Loucy (cell line): ENCODE measurements at regions not wholly inside any gene's neighbourhood (a gene's known extent, or its start where the extent isn't known, plus 50 kb on each side); places are given as distances from the start of the nearest gene placed in this dataset.

ENCODE experiments used
- H2AFZ ChIP-seq: fragments of 200-600 bp; sonication (generic); 2 replicates; pipeline ENCODE4 v1.6.0; 2016; ENCODE audit warnings: antibody characterized with exemption, mild to moderate bottlenecking, low read length, moderate library complexity
- H3F3A ChIP-seq: fragments of 200-600 bp; 2 replicates; pipeline ENCODE4 v1.6.0; 2016; ENCODE audit warnings: antibody characterized with exemption, low read depth, mild to moderate bottlenecking
- H3K27me3 ChIP-seq: fragments of 200-600 bp; sonication (generic); 2 replicates; pipeline ENCODE4 v1.6.1; 2014; ENCODE audit warnings: low read length, mild to moderate bottlenecking; ENCODE audit not compliant: insufficient read depth, poor library complexity, severe bottlenecking
- H3K36me3 ChIP-seq: fragments of 200-600 bp; sonication (generic); 2 replicates; pipeline ENCODE4 v1.6.1; 2016; ENCODE audit warnings: low read length; ENCODE audit not compliant: insufficient read depth
- H3K4me1 ChIP-seq: fragments of 200-600 bp; sonication (generic); 2 replicates; pipeline ENCODE4 v1.5.1; 2014; ENCODE audit warnings: low read length, mild to moderate bottlenecking; ENCODE audit not compliant: insufficient read depth, poor library complexity, severe bottlenecking
- H3K4me2 ChIP-seq: fragments of 200-600 bp; sonication (generic); 2 replicates; pipeline ENCODE4 v1.6.0; 2014; ENCODE audit warnings: antibody characterized with exemption, low read length, low read depth, mild to moderate bottlenecking; ENCODE audit not compliant: poor library complexity, severe bottlenecking
- H3K4me3 ChIP-seq: fragments of 200-600 bp; sonication (generic); 2 replicates; pipeline ENCODE4 v1.5.1; 2014; ENCODE audit warnings: low read length, mild to moderate bottlenecking, mixed read lengths; ENCODE audit not compliant: poor library complexity, severe bottlenecking
- H3K79me2 ChIP-seq: fragments of 200-600 bp; sonication (generic); 2 replicates; pipeline ENCODE4 v1.6.1; 2014; ENCODE audit warnings: low read length; ENCODE audit not compliant: insufficient read depth
- H3K9ac ChIP-seq: fragments of 200-600 bp; sonication (generic); 2 replicates; pipeline ENCODE4 v1.6.0; 2014; ENCODE audit warnings: mild to moderate bottlenecking, low read depth, low read length, moderate library complexity; ENCODE audit not compliant: poor library complexity, severe bottlenecking
- H3K9me2 ChIP-seq: fragments of 200-600 bp; sonication (generic); replicated peaks from 2 replicates; pipeline ENCODE4 v1.6.1; 2016; ENCODE audit warnings: low read depth, low read length, mixed read lengths
- H3K9me3 ChIP-seq: fragments of 200-600 bp; sonication (generic); 2 replicates; pipeline ENCODE4 v1.6.1; 2014; ENCODE audit warnings: mild to moderate bottlenecking, antibody characterized with exemption, low read length, low read depth; ENCODE audit not compliant: insufficient read depth
- H4K20me1 ChIP-seq: fragments of 200-600 bp; sonication (generic); 2 replicates; pipeline ENCODE4 v1.6.0; 2014; ENCODE audit warnings: antibody characterized with exemption, low read length, mild to moderate bottlenecking; ENCODE audit not compliant: insufficient read depth, poor library complexity, severe bottlenecking
- CTCF ChIP-seq: fragments of 200-600 bp; sonication (generic); conservative IDR thresholded peaks from 2 replicates; pipeline ENCODE4 v1.5.1; 2014; ENCODE audit warnings: mild to moderate bottlenecking, antibody characterized with exemption, low read length
- EZH2phosphoT487 ChIP-seq: fragments of 200-600 bp; IDR thresholded peaks from 2 replicates; pipeline ENCODE4 v1.6.1; 2018; ENCODE audit warnings: antibody characterized with exemption, mild to moderate bottlenecking, moderate library complexity, borderline replicate concordance

- TF ChIP-seq EZH2phosphoT487 (no peak), CTCF (no peak)
- H2AFZ ChIP-seq = no peak overlapping the region
- no peaks in the 10 kb centered on the region for H4K20me1 ChIP-seq
- no peaks in the 10 kb centered on the region for H3K36me3 ChIP-seq
- no peaks in the 10 kb centered on the region for H3K9me2 ChIP-seq
- H3K9me3 ChIP-seq = no peaks in the 10 kb centered on the region
- no peaks in the 10 kb centered on the region for H3K79me2 ChIP-seq
- no peaks in the 10 kb centered on the region for H3K27me3 ChIP-seq
- H3F3A ChIP-seq = no peaks in the 10 kb centered on the region
- H3K4me1 ChIP-seq = peaks cover 40% of the 10 kb centered on the region
- H3K4me2 ChIP-seq = no peak overlapping the region
- H3K4me3 ChIP-seq = no peak overlapping the region
- no peak overlapping the region for H3K9ac ChIP-seq
Observed at GRCh38 chr2:45260946-45261345, 251.7 kb upstream of the SIX2 start.

- H3K4me1 ChIP-seq = peaks cover 37% of the 10 kb centered on the region
- H3K9ac ChIP-seq = no peak overlapping the region
- no peak overlapping the region for H2AFZ ChIP-seq
- H3K9me2 ChIP-seq = no peaks in the 10 kb centered on the region
- no peaks in the 10 kb centered on the region for H3F3A ChIP-seq
- no peaks in the 10 kb centered on the region for H3K36me3 ChIP-seq
- TF ChIP-seq EZH2phosphoT487 = no peak
- no peak for TF ChIP-seq CTCF
- H3K4me2 ChIP-seq = no peak overlapping the region
- H3K9me3 ChIP-seq = no peaks in the 10 kb centered on the region
- no peak overlapping the region for H3K4me3 ChIP-seq
- H3K79me2 ChIP-seq = no peaks in the 10 kb centered on the region
- no peaks in the 10 kb centered on the region for H4K20me1 ChIP-seq
- H3K27me3 ChIP-seq = no peaks in the 10 kb centered on the region
Observed at GRCh38 chr2:45259547-45260160, 250.4 kb upstream of the SIX2 start.

- Histone ChIP-seq H4K20me1 (no peaks in the 10 kb centered on the region), H3K4me1 (peaks cover 35% of the 10 kb centered on the region), H3K9me2 (no peaks in the 10 kb centered on the region), H3K4me3 (no peak overlapping the region), H3K27me3 (no peaks in the 10 kb centered on the region), H3K36me3 (no peaks in the 10 kb centered on the region), H3K9me3 (no peaks in the 10 kb centered on the region), H3K4me2 (no peak overlapping the region), H3F3A (no peaks in the 10 kb centered on the region), H3K9ac (no peak overlapping the region), H3K79me2 (no peaks in the 10 kb centered on the region), H2AFZ (no peak overlapping the region; the same call in 1 of the 2 replicates)
- TF ChIP-seq CTCF = no peak
- TF ChIP-seq EZH2phosphoT487 = no peak
Observed at GRCh38 chr2:45259138-45259537, 249.9 kb upstream of the SIX2 start.
